SK-N-SH (cell line): ENCODE measurements at regions not wholly inside any gene's neighbourhood (a gene's known extent, or its start where the extent isn't known, plus 50 kb on each side); places are given as distances from the start of the nearest gene placed in this dataset.
"Not testable (repeated sequence)": the region's sequence is repeated elsewhere in the genome, so short reads cannot be mapped to it uniquely, and the experiment has no call there.

Experiments used
- CTCF ChIA-PET: fragments of 300-600, 350-600 bp; formaldehyde crosslinking; extraction: SDS; loops from one replicate; lab custom pipeline; 2021; lab: Yijun Ruan, JAX
- POLR2A ChIA-PET: fragments of 350-600 bp; sonication (Branson Sonifier 250); formaldehyde crosslinking; extraction: SDS; loops from one replicate; lab custom pipeline; 2020; ENCODE audit warnings: antibody characterized with exemption, inconsistent platforms; lab: Yijun Ruan, JAX
- DNase-seq: peaks from one replicate; pipeline ENCODE4 v3.0.0; 2012
- H2AFZ ChIP-seq: fragments of 200-600 bp; sonication (generic); 2 replicates; pipeline ENCODE4 v1.8.1; 2016; ENCODE audit warnings: antibody characterized with exemption, mild to moderate bottlenecking, low read depth
- H3F3A ChIP-seq: fragments of 200-600 bp; sonication (generic); replicated peaks from 2 replicates; pipeline ENCODE3; 2016; ENCODE audit warnings: antibody characterized with exemption, mild to moderate bottlenecking; ENCODE audit not compliant: insufficient read depth
- H3K27ac ChIP-seq, 2 experiments: fragments of 200-500 bp in 1 of 2; fragments of 200-600 bp in 1 of 2; sonication (Bioruptor generic) in 1 of 2; sonication (generic), shearing (Covaris generic) in 1 of 2; 2 replicates each; pipeline versions ENCODE4 v1.5.1 to v1.6.1; 2014 to 2016; ENCODE audit warnings: low read depth in 2 of 2, inconsistent platforms in 1 of 2, low read length in 1 of 2, mild to moderate bottlenecking in 1 of 2, mixed read lengths in 1 of 2
- H3K27me3 ChIP-seq: fragments of 200-600 bp; sonication (generic), shearing (Covaris generic); 2 replicates; pipeline ENCODE4 v1.6.1; 2016; ENCODE audit warnings: mixed run types; ENCODE audit not compliant: insufficient read depth
- H3K36me3 ChIP-seq, 2 experiments: fragments of 200-500 bp in 1 of 2; fragments of 200-600 bp in 1 of 2; sonication (Bioruptor generic) in 1 of 2; sonication (generic) in 1 of 2; replicated peaks in 1 of 2; 2 replicates each; pipeline versions ENCODE3 to v1.5.1; 2014 to 2016; ENCODE audit warnings: low read length in 1 of 2, mild to moderate bottlenecking in 1 of 2; ENCODE audit not compliant: insufficient read depth in 2 of 2, control insufficient read depth in 1 of 2
- H3K4me1 ChIP-seq, 2 experiments: fragments of 200-500 bp in 1 of 2; fragments of 200-600 bp in 1 of 2; sonication (Bioruptor generic) in 1 of 2; sonication (generic), shearing (Covaris generic) in 1 of 2; 2 replicates each; pipeline versions ENCODE4 v1.5.1 to v1.6.1; 2014 to 2016; ENCODE audit warnings: low read depth in 1 of 2, low read length in 1 of 2, mixed run types in 1 of 2; ENCODE audit not compliant: insufficient read depth in 2 of 2, control insufficient read depth in 1 of 2
- H3K4me2 ChIP-seq: fragments of 200-600 bp; sonication (generic), shearing (Covaris generic); 2 replicates; pipeline ENCODE4 v1.6.1; 2017; ENCODE audit warnings: mixed run types
- H3K4me3 ChIP-seq, 2 experiments: fragments of 200-500 bp in 1 of 2; fragments of 200-600 bp in 1 of 2; sonication (Bioruptor generic) in 1 of 2; sonication (generic), shearing (Covaris generic) in 1 of 2; 2 replicates each; pipeline versions ENCODE4 v1.5.1 to v1.8.1; 2014 to 2016; ENCODE audit warnings: low read depth in 2 of 2, inconsistent platforms in 1 of 2, low read length in 1 of 2, mild to moderate bottlenecking in 1 of 2, mixed read lengths in 1 of 2, moderate library complexity in 1 of 2
- H3K79me2 ChIP-seq: fragments of 200-600 bp; sonication (generic); 2 replicates; pipeline ENCODE4 v1.8.1; 2017; ENCODE audit warnings: mild to moderate bottlenecking; ENCODE audit not compliant: insufficient read depth
- H3K9ac ChIP-seq: fragments of 200-600 bp; sonication (generic); 2 replicates; pipeline ENCODE4 v1.6.1; 2017; ENCODE audit warnings: mixed run types
- H3K9me2 ChIP-seq: fragments of 200-600 bp; sonication (generic); 2 replicates; pipeline ENCODE4 v1.6.1; 2017; ENCODE audit warnings: mixed run types
- H3K9me3 ChIP-seq: fragments of 200-600 bp; sonication (generic); 2 replicates; pipeline ENCODE4 v1.6.1; 2017; ENCODE audit warnings: mixed run types, mild to moderate bottlenecking, moderate library complexity
- H4K20me1 ChIP-seq: fragments of 200-600 bp; sonication (generic); 2 replicates; pipeline ENCODE4 v1.6.1; 2017; ENCODE audit warnings: mild to moderate bottlenecking, mixed run types; ENCODE audit not compliant: insufficient read depth
- GATA2 ChIP-seq: sonication (generic); formaldehyde crosslinking; IDR thresholded peaks from 2 replicates; pipeline ENCODE4 v1.5.0; 2020; ENCODE audit warnings: mild to moderate bottlenecking, missing genetic modification reagents
- NRF1 ChIP-seq: IDR thresholded peaks from 2 replicates; pipeline ENCODE4 v1.6.1; 2012; ENCODE audit warnings: low read depth, mild to moderate bottlenecking, low read length
- WGBS: methylation state at CpG from one replicate; pipeline ENCODE4 v1.1.6; 2017; ENCODE audit warnings: low lambda C conversion rate; 5-methylcytosine and 5-hydroxymethylcytosine counted together
- TF ChIP-seq, protein P1 (sequence below): IDR thresholded peaks from 2 replicates; pipeline ENCODE4 v1.6.1; 2012; ENCODE audit warnings: mild to moderate bottlenecking, low read depth, low read length, moderate library complexity

DNA sequence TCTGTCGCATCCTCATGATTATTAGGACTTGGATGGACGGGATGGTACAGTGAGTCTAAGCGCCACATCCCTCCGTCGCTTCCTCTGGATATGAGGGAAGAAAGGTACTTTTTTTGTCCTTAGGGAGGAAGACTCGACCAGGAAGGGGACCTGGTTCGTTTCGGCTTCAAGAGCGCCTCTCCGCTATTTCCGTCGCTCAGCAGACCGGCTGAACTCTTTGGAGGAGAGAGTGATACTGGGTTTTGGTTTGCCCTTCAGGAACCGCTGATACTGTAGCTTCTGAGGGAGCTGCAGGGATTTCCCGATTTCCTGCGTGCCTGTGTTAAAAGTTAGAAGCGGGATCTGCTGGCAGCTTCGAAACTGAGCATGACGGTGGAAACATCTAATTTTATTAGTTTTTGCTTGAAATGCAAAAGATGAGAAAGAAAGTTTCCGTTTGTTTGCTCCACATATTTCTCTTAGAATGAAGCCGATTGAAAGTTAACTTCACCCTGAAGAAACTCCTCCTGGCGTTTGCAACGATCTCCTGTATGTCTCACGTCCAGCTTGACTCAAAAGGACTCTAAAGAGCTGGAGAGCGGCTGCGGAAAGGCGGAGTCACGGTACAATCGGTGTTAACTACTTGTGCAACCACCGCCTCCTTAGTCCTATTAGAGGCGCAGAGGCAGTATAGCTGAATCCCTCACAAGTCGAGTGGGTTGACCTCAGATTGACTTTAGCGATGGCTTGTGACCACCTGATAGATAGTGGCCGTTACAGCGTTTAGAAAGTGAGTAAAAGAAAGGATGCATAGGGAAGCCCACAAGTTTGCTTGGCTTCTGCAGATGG lies 129.4 kb downstream of the TRIM27 start:
- ChIA-PET CTCF (interaction anchor here (1.1 kb wide), 2 partner anchors 22 to 25 kb away, joined by 3 to 4 read pairs; no protein-coding TSS in a partner anchor), POLR2A (no interaction called here)
- TF ChIP-seq NRF1 (no peak), GATA2 (CRISPR knock-in tag) (no peak)
- TF ChIP-seq, protein P1, sequence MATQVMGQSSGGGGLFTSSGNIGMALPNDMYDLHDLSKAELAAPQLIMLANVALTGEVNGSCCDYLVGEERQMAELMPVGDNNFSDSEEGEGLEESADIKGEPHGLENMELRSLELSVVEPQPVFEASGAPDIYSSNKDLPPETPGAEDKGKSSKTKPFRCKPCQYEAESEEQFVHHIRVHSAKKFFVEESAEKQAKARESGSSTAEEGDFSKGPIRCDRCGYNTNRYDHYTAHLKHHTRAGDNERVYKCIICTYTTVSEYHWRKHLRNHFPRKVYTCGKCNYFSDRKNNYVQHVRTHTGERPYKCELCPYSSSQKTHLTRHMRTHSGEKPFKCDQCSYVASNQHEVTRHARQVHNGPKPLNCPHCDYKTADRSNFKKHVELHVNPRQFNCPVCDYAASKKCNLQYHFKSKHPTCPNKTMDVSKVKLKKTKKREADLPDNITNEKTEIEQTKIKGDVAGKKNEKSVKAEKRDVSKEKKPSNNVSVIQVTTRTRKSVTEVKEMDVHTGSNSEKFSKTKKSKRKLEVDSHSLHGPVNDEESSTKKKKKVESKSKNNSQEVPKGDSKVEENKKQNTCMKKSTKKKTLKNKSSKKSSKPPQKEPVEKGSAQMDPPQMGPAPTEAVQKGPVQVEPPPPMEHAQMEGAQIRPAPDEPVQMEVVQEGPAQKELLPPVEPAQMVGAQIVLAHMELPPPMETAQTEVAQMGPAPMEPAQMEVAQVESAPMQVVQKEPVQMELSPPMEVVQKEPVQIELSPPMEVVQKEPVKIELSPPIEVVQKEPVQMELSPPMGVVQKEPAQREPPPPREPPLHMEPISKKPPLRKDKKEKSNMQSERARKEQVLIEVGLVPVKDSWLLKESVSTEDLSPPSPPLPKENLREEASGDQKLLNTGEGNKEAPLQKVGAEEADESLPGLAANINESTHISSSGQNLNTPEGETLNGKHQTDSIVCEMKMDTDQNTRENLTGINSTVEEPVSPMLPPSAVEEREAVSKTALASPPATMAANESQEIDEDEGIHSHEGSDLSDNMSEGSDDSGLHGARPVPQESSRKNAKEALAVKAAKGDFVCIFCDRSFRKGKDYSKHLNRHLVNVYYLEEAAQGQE, result 0 out of 2 replicates have a peak, but pooled peaks have one; percentile 35
- H3K27me3 ChIP-seq, result peaks cover 26% of the 10 kb centered on the region; the same call in 1 of the 2 replicates
- no peak for DNase-seq
- no peak overlapping the region for H3K27ac ChIP-seq
- 7% methylated on average over 35 of the region's 35 CpGs for WGBS
- H3K9me2 ChIP-seq, result no peaks in the 10 kb centered on the region
- H3K4me3 ChIP-seq, result peak overlapping the region; percentile 35 to 54
- H3K9ac ChIP-seq, result no peak overlapping the region
- H3K36me3 ChIP-seq, result no peaks in the 10 kb centered on the region
- no peaks in the 10 kb centered on the region for H3K79me2 ChIP-seq
- H3K4me2 ChIP-seq, result peak overlapping the region; percentile 69
- no peaks in the 10 kb centered on the region for H3K9me3 ChIP-seq
- H3K4me1 ChIP-seq, result peaks cover 0 to 4% of the 10 kb centered on the region in 2 experiments; a peak in 1 of 4 replicates
- peaks cover 9% of the 10 kb centered on the region for H3F3A ChIP-seq
- H2AFZ ChIP-seq, result 0 out of 2 replicates have a peak overlapping the region, but pooled peaks have one; percentile 6
- no peaks in the 10 kb centered on the region for H4K20me1 ChIP-seq

DNA sequence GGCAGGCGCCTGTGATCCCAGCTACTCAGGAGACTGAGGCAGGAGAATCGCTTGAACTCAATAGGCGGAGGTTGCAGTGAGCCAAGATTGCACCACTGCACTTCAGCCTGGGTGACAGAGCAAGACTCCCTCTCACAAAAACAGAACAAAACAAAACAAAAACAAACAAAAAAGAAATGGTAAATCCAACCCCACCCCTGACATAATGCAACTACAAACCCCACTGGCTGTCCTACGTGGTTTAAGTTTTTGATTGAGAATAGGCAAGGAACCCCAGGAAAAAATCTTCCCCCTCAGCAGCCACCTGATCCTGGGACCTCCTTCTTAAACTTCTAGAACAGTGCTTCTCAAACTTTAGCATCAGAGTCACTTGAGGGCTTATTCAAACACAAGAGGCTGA lies 123.1 kb downstream of the TRIM27 start:
- H3K4me1 ChIP-seq, CTCF ChIA-PET, H3K9ac ChIP-seq, H3K4me3 ChIP-seq, POLR2A ChIA-PET, H2AFZ ChIP-seq, H4K20me1 ChIP-seq, H3K4me2 ChIP-seq, H3K9me3 ChIP-seq, H3K79me2 ChIP-seq, DNase-seq, H3K27ac ChIP-seq, H3F3A ChIP-seq, H3K36me3 ChIP-seq, H3K9me2 ChIP-seq: not testable (repeated sequence)
- peaks cover 37% of the 10 kb centered on the region; the same call in 1 of the 2 replicates for H3K27me3 ChIP-seq
- WGBS, result 38% methylated on average over 4 of the region's 4 CpGs
